ENCODE measurements at regions not wholly inside any gene's neighbourhood (a gene's known extent, or its start where the extent isn't known, plus 50 kb on each side); places are given as distances from the start of the nearest gene placed in this dataset.

DNA sequence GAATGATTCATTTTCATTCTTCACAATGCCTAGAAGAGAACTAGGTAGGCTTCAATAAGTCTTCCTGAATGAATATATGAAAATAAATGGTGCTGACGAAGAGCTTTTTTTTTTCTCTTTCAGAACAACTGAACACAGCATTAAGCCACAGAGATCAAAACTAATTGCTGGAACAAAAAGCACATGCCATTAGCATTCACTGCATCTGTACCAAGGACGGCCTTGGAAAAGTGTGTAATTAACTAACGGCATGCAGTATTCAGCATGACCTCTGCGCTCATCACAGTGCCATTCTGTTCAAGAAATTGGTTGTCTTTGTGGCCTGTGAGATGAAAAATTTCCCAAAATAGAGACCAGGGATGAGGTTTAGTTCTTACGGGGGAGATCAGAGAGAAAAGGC lies 99.3 kb downstream of the NUDT12 start:
- Histone ChIP-seq H3K4me3 (ENCODE audit: low read depth, low read length) (no peak overlapping the region), H3K27me3 (replicated peaks; ENCODE audit: control insufficient read depth, insufficient read depth, low read length) (no peaks in the 10 kb centered on the region; the same call in 1 of the 2 replicates), H3K36me3 (ENCODE audit: control insufficient read depth, insufficient read depth, low read length) (no peaks in the 10 kb centered on the region), H3K9me3 (no peaks in the 10 kb centered on the region), H3K4me1 (no peaks in the 10 kb centered on the region)
- CTCF ChIA-PET = interaction anchor here (0.6 kb wide), 1 partner anchor 29 kb away, joined by 3 read pairs; no protein-coding TSS in a partner anchor
- H3K9me3 Mint-ChIP-seq (ENCODE audit: unreplicated experiment) = no peaks in the 10 kb centered on the region
- no peak for TF ChIP-seq CTCF (IDR thresholded peaks at IDR 0.05; ENCODE audit: insufficient read depth in 1 of 2, low read depth in 1 of 2, low read length in 1 of 2, severe bottlenecking in 1 of 2, unreplicated experiment in 1 of 2)
- intact Hi-C loops (cut with micrococcal nuclease; ENCODE audit: unreplicated experiment) = no loop called here
- peaks cover 2% of the 10 kb centered on the region for H3K27me3 Mint-ChIP-seq (ENCODE audit: insufficient read depth, unreplicated experiment)
- POLR2A ChIA-PET = no interaction called here
- H3K27ac Mint-ChIP-seq (ENCODE audit: unreplicated experiment) = no peak overlapping the region
- no TSS peak for BruUV-seq (replicated peaks)
- H3K4me3 Mint-ChIP-seq (ENCODE audit: unreplicated experiment) = no peak overlapping the region
- no peaks in the 10 kb centered on the region for H3K4me1 Mint-ChIP-seq (ENCODE audit: low read depth, unreplicated experiment)
- no peaks in the 10 kb centered on the region for H3K36me3 Mint-ChIP-seq (ENCODE audit: insufficient read depth, unreplicated experiment)
- DNase-seq = no peak

DNA sequence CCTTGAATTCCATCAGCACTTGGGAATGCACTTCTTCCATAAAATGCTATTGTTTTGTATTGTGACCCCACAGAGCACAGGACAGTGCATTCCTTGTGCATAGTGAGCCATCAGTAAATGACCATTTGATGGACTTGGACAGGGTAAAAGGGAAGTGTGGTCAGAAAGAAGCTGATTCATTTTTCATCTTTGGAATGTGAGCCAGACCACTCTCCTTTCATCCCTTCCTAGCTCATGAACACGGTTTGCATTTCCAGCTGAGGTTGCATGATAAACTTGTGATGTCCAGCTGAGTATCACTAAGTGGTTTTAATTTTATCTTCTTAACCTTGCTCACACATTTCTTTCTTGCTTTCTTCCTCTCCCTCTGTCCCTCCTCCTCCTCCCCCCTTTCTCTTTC lies 101.3 kb downstream of the NUDT12 start:
- no TSS peak for BruUV-seq (replicated peaks)
- H3K9me3 Mint-ChIP-seq (ENCODE audit: unreplicated experiment) = no peaks in the 10 kb centered on the region
- no peaks in the 10 kb centered on the region for H3K9me3 ChIP-seq
- no peak overlapping the region for H3K4me3 ChIP-seq (ENCODE audit: low read depth, low read length)
- CTCF ChIA-PET = no interaction called here
- H3K4me1 ChIP-seq = no peaks in the 10 kb centered on the region
- no peak overlapping the region for H3K4me3 Mint-ChIP-seq (ENCODE audit: unreplicated experiment)
- no peaks in the 10 kb centered on the region; the same call in 1 of the 2 replicates for H3K27me3 ChIP-seq (replicated peaks; ENCODE audit: control insufficient read depth, insufficient read depth, low read length)
- H3K27ac Mint-ChIP-seq (ENCODE audit: unreplicated experiment) = no peak overlapping the region
- H3K36me3 ChIP-seq (ENCODE audit: control insufficient read depth, insufficient read depth, low read length) = no peaks in the 10 kb centered on the region
- DNase-seq = no peak
- POLR2A ChIA-PET = no interaction called here
- no peaks in the 10 kb centered on the region for H3K36me3 Mint-ChIP-seq (ENCODE audit: insufficient read depth, unreplicated experiment)
- peaks cover 6% of the 10 kb centered on the region for H3K27me3 Mint-ChIP-seq (ENCODE audit: insufficient read depth, unreplicated experiment)
- no peaks in the 10 kb centered on the region for H3K4me1 Mint-ChIP-seq (ENCODE audit: low read depth, unreplicated experiment)
- intact Hi-C loops (cut with micrococcal nuclease; ENCODE audit: unreplicated experiment) = no loop called here
- TF ChIP-seq CTCF (IDR thresholded peaks at IDR 0.05; ENCODE audit: insufficient read depth in 1 of 2, low read depth in 1 of 2, low read length in 1 of 2, severe bottlenecking in 1 of 2, unreplicated experiment in 1 of 2) = no peak

DNA sequence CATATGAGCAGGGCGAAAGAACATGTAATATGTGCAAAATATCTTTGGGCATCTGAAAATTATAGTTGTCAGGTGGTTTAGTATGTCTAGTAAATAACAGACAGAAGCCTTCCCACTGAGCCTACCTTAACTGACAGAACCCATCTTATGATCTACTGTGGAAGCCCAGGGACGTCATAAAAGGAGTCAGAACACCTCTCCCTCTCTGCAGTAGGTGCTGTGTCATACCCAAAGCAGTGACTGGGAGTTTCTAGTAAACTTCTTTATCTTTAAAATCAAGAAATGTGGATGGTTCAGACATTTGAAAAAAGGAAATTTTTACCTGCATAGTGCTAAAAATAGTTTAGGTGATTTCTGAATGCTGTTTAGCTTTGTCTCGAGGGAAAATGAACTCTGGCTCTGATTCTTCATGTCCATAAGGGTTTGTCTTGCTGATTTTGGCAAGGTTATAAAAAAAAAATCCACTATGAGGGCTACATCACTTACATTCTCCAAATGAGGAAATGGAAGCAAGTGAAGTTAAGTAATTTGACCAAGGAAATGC lies 104.0 kb downstream of the NUDT12 start:
- H3K27me3 ChIP-seq (replicated peaks; ENCODE audit: control insufficient read depth, insufficient read depth, low read length) = no peaks in the 10 kb centered on the region
- no peaks in the 10 kb centered on the region for H3K4me1 ChIP-seq
- no peaks in the 10 kb centered on the region for H3K36me3 Mint-ChIP-seq (ENCODE audit: insufficient read depth, unreplicated experiment)
- no peak for TF ChIP-seq CTCF (IDR thresholded peaks at IDR 0.05; ENCODE audit: insufficient read depth in 1 of 2, low read depth in 1 of 2, low read length in 1 of 2, severe bottlenecking in 1 of 2, unreplicated experiment in 1 of 2)
- CTCF ChIA-PET = interaction anchor here (1.2 kb wide), 1 partner anchor 17 kb away, joined by 3 read pairs; no protein-coding TSS in a partner anchor
- POLR2A ChIA-PET = no interaction called here
- intact Hi-C loops (cut with micrococcal nuclease; ENCODE audit: unreplicated experiment) = no loop called here
- no peaks in the 10 kb centered on the region for H3K36me3 ChIP-seq (ENCODE audit: control insufficient read depth, insufficient read depth, low read length)
- no peak for DNase-seq
- H3K27ac Mint-ChIP-seq (ENCODE audit: unreplicated experiment) = no peak overlapping the region
- no peak overlapping the region for H3K4me3 Mint-ChIP-seq (ENCODE audit: unreplicated experiment)
- H3K9me3 ChIP-seq = no peaks in the 10 kb centered on the region
- BruUV-seq (replicated peaks) = no TSS peak
- no peak overlapping the region for H3K4me3 ChIP-seq (ENCODE audit: low read depth, low read length)
- peaks cover 6% of the 10 kb centered on the region for H3K27me3 Mint-ChIP-seq (ENCODE audit: insufficient read depth, unreplicated experiment)
- H3K4me1 Mint-ChIP-seq (ENCODE audit: low read depth, unreplicated experiment) = no peaks in the 10 kb centered on the region
- no peaks in the 10 kb centered on the region for H3K9me3 Mint-ChIP-seq (ENCODE audit: unreplicated experiment)

Data from Caco-2 (cell line).